Osteocyte (in vitro differentiated cells): ENCODE measurements at regions not wholly inside any gene's neighbourhood (a gene's known extent, or its start where the extent isn't known, plus 50 kb on each side); places are given as distances from the start of the nearest gene placed in this dataset.

Source experiments
- DNase-seq: peaks from one replicate; pipeline ENCODE4 v3.0.0; 2021; ENCODE audit warnings: mixed read lengths; ENCODE audit not compliant: unreplicated experiment; ENCODE audit errors: extremely low spot score
- H3K27ac Mint-ChIP-seq: one replicate; pipeline ENCODE4 v1.8.0; 2021; ENCODE audit warnings: mild to moderate bottlenecking, mixed read lengths; ENCODE audit not compliant: unreplicated experiment
- H3K27me3 Mint-ChIP-seq: one replicate; pipeline ENCODE4 v1.8.0; 2021; ENCODE audit warnings: mixed read lengths; ENCODE audit not compliant: unreplicated experiment
- H3K36me3 Mint-ChIP-seq: one replicate; pipeline ENCODE4 v1.8.0; 2021; ENCODE audit warnings: mixed read lengths; ENCODE audit not compliant: unreplicated experiment
- H3K4me1 Mint-ChIP-seq: one replicate; pipeline ENCODE4 v1.8.0; 2021; ENCODE audit warnings: mixed read lengths; ENCODE audit not compliant: unreplicated experiment
- H3K4me3 Mint-ChIP-seq: one replicate; pipeline ENCODE4 v1.8.0; 2021; ENCODE audit warnings: mild to moderate bottlenecking, moderate library complexity, mixed read lengths; ENCODE audit not compliant: unreplicated experiment
- H3K9me3 Mint-ChIP-seq: one replicate; pipeline ENCODE4 v1.8.0; 2021; ENCODE audit warnings: mixed read lengths; ENCODE audit not compliant: unreplicated experiment
- TF ChIP-seq, protein P1 (sequence below): fragments of 200-600 bp; sonication (generic); IDR thresholded peaks from 2 replicates; pipeline ENCODE4 v1.5.0; 2021; ENCODE audit warnings: antibody characterized with exemption, mild to moderate bottlenecking, moderate library complexity

DNA sequence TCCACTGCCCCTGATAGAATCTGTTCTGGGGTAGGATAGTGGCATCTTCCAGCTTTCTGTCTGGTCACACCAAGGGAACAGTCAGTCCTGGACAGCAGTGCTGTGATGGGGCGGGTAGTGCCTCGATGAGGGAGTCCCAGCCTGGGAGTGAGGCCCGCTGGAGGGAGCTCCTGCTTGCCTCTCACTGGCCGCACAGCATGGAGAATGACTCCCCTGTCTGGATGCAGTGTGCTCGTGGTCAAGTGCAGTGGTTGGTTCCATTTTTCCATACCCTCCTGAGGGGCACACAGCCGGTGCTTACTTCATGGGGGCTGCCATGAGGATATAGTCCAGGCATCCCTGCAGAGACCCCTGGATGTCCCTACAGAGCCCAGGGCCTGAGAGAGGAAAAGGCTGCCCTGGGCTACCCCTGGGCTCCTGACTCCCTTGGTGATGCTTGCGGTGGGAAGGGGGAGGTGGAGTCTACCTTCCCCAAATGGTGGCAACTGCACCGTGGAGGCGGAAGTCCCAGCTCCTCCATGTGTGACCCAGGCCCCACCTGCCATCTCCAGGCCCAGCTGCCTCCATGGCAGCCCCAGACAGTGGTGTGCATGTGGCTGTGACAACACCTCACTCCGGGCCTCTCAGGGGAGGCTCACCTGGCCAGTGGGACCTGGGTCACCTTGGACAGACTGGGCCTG, 212.5 kb downstream of the GLI2 start:
- TF ChIP-seq, protein P1, sequence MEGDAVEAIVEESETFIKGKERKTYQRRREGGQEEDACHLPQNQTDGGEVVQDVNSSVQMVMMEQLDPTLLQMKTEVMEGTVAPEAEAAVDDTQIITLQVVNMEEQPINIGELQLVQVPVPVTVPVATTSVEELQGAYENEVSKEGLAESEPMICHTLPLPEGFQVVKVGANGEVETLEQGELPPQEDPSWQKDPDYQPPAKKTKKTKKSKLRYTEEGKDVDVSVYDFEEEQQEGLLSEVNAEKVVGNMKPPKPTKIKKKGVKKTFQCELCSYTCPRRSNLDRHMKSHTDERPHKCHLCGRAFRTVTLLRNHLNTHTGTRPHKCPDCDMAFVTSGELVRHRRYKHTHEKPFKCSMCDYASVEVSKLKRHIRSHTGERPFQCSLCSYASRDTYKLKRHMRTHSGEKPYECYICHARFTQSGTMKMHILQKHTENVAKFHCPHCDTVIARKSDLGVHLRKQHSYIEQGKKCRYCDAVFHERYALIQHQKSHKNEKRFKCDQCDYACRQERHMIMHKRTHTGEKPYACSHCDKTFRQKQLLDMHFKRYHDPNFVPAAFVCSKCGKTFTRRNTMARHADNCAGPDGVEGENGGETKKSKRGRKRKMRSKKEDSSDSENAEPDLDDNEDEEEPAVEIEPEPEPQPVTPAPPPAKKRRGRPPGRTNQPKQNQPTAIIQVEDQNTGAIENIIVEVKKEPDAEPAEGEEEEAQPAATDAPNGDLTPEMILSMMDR = no peak
- Mint-ChIP-seq H3K4me1 (peaks cover 39% of the 10 kb centered on the region), H3K4me3 (no peak overlapping the region), H3K27ac (no peak overlapping the region), H3K27me3 (no peaks in the 10 kb centered on the region), H3K36me3 (peaks cover 6% of the 10 kb centered on the region), H3K9me3 (no peaks in the 10 kb centered on the region)
- no peak for DNase-seq

DNA sequence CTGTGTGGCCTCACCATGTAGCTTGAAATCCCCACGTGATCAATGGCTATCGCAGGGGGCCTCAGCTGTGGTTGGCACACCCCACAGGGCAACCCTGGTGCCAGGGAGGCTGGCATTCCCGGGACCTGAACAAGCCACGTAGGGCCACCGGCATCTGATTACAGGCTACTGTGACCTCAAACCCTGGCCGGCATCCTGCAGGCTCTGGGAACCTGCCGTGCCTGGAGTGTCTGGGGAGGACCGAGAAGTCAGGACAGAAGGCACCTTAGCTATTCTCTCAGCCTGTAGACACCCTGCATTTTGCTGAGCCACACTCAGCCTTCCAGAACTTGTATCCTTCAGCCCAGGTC, 213.0 kb downstream of the GLI2 start:
- Mint-ChIP-seq H3K27ac (no peak overlapping the region), H3K27me3 (no peaks in the 10 kb centered on the region), H3K9me3 (no peaks in the 10 kb centered on the region), H3K4me3 (no peak overlapping the region), H3K36me3 (peaks cover 6% of the 10 kb centered on the region), H3K4me1 (peaks cover 43% of the 10 kb centered on the region)
- TF ChIP-seq, protein P1 = no peak
- DNase-seq = no peak

DNA sequence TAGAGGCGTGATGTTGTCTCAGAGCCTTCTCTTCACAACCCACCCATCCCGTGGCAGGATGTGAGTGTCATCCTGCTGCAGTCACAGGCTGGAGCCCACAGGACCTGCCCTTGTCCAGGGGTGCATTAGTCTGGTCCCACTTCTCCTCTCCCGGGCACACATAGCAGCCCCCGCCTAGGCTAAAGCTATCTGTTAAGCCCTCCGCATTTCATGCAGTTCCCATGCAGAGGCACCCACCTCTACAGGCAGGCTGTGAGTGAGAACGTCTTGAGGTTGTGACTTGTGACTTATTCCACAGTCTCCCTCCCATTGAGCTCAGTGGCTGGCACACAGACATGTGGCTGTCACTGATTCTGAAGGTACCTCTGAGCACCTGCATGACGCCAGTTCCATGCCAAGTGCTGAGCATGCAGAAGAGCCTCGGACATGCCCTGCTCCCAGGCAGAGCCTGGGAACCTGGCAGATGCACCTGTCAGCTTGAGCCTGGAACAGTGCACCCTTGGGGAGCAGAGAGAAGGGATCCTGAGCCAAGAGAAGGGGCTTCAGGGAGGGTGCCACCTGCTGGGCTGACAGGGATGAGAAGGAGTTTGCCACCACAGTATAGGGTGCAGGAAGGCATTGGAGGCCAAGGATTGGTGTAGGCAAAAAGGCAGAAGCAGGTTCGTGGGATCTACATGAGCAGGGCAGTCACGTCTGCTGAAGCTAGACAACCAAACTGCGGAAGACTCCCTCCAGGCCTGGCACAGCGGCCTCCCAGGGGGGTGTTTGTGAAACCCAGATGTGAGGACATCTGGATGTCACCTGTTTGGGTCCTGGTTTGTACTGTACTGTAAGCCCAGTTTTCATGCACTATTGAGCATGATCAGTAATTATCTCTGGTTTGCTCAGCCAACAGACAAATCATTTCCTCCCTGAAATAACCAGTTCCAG, 213.6 kb downstream of the GLI2 start:
- Mint-ChIP-seq H3K27ac (no peak overlapping the region), H3K36me3 (peaks cover 4% of the 10 kb centered on the region), H3K9me3 (no peaks in the 10 kb centered on the region), H3K4me1 (peaks cover 41% of the 10 kb centered on the region), H3K27me3 (no peaks in the 10 kb centered on the region), H3K4me3 (no peak overlapping the region)
- TF ChIP-seq, protein P1 = peak; percentile 32
- DNase-seq = no peak

DNA sequence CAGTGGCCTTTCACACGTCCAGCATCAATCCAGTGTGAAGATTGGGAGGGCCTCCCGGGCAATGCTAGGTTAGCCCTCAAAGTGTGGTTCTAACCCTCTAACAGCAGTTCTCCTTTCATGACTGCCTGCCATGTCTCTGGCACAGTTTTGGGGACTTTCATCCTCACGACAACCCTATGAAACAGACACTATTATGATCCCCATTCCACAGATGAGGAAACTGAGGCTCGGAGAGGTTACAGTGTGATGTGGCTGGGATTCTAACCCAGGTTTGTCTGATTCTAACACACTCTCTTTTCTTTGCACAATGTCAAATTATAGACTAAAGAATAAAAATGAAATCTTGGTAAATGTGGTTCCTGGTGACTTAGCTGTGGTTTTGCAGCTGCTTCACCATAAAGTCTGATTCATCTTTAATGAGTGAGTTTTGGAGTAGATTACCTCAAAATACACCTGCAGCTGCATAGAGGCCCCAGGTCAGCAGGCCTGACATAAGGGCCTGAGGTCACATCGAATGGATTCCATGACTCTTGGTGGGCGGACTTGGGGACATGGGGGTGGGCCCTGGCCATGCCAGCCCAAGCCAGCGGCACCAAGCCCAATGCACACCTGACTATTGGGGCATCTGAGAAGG, 214.4 kb downstream of the GLI2 start:
- Mint-ChIP-seq H3K27ac (no peak overlapping the region), H3K27me3 (no peaks in the 10 kb centered on the region), H3K9me3 (no peaks in the 10 kb centered on the region), H3K4me1 (peaks cover 40% of the 10 kb centered on the region), H3K36me3 (peaks cover 4% of the 10 kb centered on the region), H3K4me3 (no peak overlapping the region)
- TF ChIP-seq, protein P1 = no peak
- DNase-seq = no peak

DNA sequence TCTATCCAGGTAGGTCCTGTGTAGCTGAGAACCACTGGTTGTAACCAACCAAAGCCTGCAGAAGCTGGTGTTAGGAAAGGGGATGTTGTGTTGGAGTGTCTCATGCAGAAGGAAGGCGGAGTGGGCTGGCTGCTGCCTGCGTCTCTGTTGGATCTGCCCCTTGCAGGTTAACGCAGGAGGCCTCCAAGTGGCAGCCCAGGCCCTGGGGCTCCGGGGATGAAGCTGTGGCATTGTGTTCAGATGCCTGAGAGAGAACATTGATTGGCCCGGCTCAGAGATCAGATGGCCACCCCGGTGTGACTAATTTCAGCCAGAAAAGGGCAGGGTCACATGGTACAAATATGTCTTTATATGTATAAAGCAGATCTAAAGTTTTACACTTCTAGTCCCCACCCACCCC, 216.0 kb downstream of the GLI2 start:
- no peak for DNase-seq
- peaks cover 35% of the 10 kb centered on the region for H3K4me1 Mint-ChIP-seq
- no peak overlapping the region for H3K4me3 Mint-ChIP-seq
- H3K9me3 Mint-ChIP-seq = no peaks in the 10 kb centered on the region
- TF ChIP-seq, protein P1 = no peak
- peaks cover 6% of the 10 kb centered on the region for H3K36me3 Mint-ChIP-seq
- H3K27me3 Mint-ChIP-seq = no peaks in the 10 kb centered on the region
- peak overlapping the region; percentile 32 for H3K27ac Mint-ChIP-seq
